Activated CD4-positive, alpha-beta T cell treated with anti-CD3 and anti-CD28 coated beads, Interleukin-2, amount 50 U/mL, for 4 hours (primary cell): ENCODE measurements at regions not wholly inside any gene's neighbourhood (a gene's known extent, or its start where the extent isn't known, plus 50 kb on each side); places are given as distances from the start of the nearest gene placed in this dataset.
"Not testable (repeated sequence)": the region's sequence is repeated elsewhere in the genome, so short reads cannot be mapped to it uniquely, and the experiment has no call there.

Experiments
- DNase-seq, 2 experiments: peaks; one replicate each; pipeline ENCODE4 v3.0.0-alpha.2; 2020

GRCh38 chr5:39779831-39780230, 355.1 kb upstream of the DAB2 start:
- no peak for DNase-seq

DNA sequence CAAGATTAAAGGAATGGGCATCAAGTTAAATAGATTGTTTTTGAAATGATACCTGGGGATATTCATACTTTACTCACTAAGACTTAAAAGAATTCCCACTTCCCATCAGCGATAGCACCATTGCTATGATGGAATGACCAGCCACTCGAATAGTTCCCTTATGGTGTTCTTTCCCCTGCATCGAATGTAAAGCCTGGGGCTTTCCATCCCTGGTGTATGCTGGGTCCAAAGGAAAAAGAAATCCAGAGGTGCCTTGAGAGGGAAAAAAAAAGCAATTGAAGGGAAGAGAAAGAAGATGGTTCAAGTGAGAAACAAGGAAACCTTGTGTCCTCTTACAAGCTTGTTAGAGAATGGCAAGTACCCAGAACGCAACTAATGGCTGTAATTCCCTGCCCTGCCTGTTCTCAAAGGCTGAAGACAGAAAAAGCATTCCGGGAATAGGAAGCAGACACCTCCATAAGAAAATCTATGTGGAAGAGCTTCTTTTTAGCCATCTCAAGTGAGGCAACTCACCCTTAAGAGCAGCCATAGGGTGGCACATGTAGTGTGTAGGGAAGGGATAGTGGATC, 351.1 kb upstream of the DAB2 start:
- no peak for DNase-seq

DNA sequence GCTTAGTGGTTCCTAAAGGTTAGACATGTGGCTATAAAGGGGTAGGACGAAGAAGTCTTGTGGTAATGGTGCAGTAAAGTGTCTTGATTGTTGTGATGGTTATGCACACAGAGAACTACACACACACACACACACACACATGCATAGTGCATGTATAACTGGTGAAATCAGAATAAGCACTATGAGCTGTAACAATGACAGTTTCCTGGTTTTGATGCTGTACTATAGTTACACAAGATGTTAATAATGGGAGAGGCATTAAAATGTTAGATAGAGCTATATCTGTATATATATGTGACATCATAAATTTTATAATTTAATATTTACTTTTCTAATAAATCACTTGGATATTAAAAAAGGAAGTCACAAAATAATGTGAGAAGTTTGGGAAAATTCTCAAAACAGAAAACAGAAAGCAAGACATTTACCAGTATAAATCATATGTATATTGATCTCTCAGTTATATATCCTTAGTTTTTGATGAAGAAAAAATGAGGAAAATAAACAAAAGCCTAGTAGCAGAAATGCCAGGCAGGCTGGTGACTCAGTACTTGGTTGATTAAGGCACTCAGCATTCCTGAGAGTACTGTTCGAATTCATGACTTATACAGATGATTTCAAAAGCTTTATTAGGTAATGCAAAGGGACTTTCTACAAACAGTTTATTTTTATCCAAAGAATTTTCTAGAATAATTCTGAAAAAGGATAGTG, 350.5 kb upstream of the DAB2 start:
- DNase-seq = no peak

DNA sequence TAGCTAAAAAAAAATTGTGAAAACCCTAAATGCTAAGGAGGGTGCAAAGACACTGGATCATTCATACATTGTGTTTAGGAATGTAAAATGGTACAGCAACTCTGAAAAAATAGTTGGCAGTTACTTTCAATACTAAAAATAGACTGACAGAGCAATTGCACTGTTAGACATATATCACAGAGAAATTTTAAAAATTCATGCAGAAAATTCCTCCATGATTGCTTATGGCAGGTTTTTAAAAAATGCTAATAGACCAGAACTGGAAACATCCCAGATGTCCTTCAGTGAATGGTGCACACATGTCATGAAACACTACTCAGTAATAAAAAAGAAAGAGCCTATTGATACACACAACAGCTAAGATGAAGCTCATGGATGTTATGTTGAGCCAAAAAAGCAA, 349.8 kb upstream of the DAB2 start:
- DNase-seq = no peak

DNA sequence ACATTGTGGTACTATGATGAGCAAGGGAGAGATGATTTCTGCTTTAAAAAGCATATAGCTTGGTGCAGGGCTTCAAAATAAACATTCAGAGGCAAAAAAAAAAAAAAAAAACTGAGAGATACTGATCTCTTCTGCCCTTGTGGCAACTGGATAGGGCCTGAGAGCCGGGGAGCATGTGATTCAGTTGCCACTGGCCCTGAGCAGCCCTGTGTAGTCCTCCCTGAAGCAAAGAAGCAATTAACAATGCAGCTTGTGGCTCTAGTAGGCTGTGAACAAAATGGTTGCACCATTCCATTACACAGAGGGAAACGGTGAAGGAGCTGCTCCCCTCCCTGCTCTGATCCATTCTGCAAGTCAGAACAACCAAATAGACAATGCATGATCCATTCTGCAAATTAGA, 347.5 kb upstream of the DAB2 start:
- DNase-seq = no peak

- DNase-seq = no peak
Measured at GRCh38 chr5:39767916-39768315, 343.1 kb upstream of the DAB2 start.

- DNase-seq = no peak
Measured at GRCh38 chr5:39765366-39765765, 340.6 kb upstream of the DAB2 start.

- no peak for DNase-seq
Measured at GRCh38 chr5:39762761-39763160, 338.0 kb upstream of the DAB2 start.

- DNase-seq = no peak
Measured at GRCh38 chr5:39761199-39761950, 336.6 kb upstream of the DAB2 start.

- DNase-seq = no peak
Measured at GRCh38 chr5:39760385-39761198, 335.8 kb upstream of the DAB2 start.

GRCh38 chr5:39759701-39760100, 334.9 kb upstream of the DAB2 start:
- DNase-seq = no peak

DNA sequence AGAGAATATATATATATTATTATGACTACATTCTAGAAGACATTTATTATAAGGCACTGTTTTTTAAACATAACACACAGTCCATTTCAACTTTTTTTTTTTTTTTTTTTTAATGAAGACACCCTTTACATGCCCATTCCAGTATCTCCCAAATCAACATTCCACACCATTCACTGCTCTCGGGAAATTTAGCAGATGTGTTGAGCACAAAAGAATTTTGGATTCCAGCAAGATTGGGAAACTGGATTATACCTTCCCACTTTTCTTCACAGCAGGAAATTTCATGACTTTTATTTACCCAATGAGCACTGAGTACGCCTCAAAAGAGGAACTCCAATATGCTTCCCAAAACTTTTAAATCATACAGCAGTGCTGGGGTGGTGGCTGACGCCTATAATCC, 333.6 kb upstream of the DAB2 start:
- no peak for DNase-seq

DNA sequence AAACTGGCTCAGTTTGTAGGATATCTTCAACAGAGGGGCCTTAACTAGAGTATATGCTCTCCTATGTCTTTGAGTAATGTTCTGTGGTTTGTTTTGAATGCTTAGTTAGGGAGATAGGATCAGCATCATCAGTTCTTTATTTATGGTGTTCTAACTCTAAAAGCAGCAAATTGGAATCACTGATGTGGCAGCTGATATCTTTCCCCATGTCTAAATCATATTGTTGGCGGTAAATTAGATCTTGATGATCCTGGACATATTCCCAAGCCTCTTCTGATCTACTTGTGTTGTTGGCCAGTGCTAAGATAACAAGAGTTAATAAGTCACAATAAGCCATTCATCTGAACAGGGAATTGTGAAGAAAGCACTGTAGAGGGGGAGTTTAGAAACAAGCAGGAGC, 332.4 kb upstream of the DAB2 start:
- DNase-seq = no peak

DNA sequence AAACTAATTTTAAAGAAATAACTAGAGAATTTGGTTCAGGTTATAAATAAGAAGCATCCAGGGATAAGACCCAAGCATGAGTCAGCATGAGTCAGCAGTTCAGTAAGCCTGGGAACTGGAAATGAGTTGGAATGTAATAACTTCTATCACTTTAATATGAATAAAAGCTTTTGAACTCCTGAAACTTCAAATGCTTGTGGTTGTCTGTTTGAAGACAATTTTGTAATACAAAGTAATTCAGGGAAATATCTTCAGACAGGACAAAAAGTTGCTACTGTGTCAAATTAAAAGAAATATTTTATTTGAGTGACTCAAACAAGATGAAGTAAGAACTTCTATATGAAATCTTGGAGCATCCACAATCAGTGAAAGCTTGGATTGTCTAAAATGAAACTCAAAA, 331.2 kb upstream of the DAB2 start:
- DNase-seq = no peak

DNA sequence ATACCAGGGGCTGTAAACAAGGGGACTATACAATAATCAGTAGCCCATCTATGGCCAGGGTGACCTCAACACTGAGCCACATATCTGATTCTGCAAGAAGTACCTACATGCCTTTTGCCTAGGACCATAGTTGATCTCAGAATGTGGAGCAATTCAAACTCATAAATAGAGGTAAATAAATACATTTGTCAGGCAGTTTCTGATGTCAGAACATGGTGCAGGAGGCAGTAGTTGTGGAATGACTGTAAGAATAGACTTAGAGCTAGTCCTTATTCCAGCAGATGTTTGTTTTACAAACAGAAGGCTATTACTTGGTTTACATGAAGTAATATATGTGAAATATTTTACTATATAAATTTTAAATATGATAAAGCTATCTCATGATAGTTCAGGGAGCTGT, 330.7 kb upstream of the DAB2 start:
- no peak for DNase-seq

GRCh38 chr5:39753747-39754146, 329.0 kb upstream of the DAB2 start:
- DNase-seq = not testable (repeated sequence)

DNA sequence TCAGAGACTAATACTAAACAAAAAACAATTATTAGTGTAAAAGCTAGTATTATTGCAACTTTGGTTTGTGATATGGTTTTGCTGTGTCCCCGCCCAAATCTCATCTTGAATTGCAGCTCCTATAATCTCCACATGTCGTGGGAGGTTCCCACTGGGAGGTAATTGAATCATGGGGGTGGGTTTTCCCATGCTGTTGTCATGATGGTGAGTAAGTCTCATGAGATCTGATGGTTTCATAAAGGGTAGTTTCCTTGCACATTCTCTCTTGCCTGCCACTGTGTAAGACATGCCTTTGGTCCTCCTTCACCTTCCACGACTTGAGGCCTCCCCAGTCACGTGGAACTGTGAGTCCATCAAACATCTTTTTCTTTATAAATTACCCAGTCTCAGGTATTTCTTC, 325.9 kb upstream of the DAB2 start:
- no peak for DNase-seq

- DNase-seq = no peak
Measured at GRCh38 chr5:39742916-39743315, 318.1 kb upstream of the DAB2 start.

- DNase-seq = no peak
Measured at GRCh38 chr5:39740404-39740803, 315.6 kb upstream of the DAB2 start.

GRCh38 chr5:39732166-39732565, 307.4 kb upstream of the DAB2 start:
- DNase-seq = no peak

- DNase-seq = no peak
Measured at GRCh38 chr5:39730699-39731098, 305.9 kb upstream of the DAB2 start.

DNA sequence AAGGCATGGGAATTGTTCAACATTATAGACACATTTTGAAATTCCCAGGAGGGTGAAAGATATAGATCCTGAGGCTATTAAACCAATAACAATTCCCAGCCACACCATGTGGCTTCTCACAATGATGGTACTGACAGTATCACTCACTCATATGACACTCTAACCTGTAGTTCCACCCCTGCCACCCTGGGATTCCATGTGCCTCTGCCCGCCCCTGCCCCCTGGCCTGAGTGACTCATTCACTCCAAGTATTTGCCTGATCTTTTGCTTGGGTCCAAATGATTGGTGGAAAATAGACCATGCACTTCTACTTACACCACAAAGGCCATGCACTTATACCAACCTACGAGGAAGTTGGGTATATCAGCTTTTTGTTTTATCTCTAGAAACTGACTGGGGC, 305.2 kb upstream of the DAB2 start:
- no peak for DNase-seq

DNA sequence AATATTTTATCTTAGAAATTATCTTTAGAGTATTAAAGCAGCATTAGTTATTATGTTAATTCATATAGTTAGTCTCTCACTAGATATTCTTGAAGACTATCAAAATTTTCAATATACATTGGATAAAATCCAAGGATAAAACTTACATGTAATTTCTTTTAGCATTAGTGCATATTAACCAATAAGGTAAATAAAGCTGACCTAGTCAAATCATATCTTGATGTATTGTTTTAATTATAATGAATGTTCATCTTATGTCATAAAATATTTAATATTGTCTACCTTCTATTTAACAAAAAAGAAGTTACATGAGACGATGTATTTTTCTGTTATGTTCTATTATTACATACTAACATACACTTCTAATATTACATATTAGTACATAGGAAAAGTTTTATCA, 301.7 kb upstream of the DAB2 start:
- DNase-seq = no peak

DNA sequence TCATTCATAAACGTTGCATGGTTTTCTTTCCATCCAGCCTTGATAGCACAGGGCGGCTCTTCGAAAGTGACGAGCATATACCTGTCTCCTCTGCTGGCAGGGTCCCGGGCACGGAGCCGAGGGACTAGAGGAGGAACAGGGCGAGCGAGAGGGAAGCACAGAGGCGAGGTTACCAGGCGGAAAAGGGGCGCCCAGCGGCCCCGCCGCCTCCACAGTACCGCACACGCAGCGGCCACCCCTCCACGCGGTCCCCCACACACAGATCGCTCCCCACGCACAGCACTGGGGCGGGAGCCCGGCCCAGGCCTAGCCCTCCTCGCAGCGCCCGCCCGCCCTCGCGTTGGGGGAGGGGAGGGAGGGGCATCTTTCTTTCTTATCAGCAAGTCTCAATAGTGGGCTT, 296.6 kb upstream of the DAB2 start:
- no peak for DNase-seq
